NOMO-1 treated with DMSO at 0.1 percent for 48 hours (cell line): ENCODE measurements at regions not wholly inside any gene's neighbourhood (a gene's known extent, or its start where the extent isn't known, plus 50 kb on each side); places are given as distances from the start of the nearest gene placed in this dataset.

ENCODE experiments used
- DNase-seq: peaks from one replicate; lab custom pipeline; 2025; ENCODE audit not compliant: unreplicated experiment; lab: John Stamatoyannopoulos, UW

DNA sequence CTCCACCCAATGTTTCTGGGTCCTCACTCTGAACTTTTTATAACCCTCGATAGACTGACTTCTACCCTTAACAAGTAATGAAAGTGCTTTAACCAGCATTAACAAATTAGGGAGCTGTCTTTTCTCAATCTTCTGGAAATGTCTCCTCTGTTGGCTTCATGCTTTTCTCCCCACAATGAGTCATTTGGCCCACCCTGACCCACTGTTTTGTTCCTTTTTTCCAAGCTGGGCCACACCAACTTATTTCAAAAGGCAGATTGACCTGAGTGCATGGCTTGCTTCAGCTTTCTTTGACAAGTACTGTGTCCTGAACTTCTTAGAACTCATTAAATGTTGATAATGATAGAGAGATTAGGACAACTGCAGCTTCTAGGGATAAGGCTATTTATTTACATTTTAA lies 199.6 kb upstream of the SEMA6D start:
- peak; percentile 60 for DNase-seq

DNA sequence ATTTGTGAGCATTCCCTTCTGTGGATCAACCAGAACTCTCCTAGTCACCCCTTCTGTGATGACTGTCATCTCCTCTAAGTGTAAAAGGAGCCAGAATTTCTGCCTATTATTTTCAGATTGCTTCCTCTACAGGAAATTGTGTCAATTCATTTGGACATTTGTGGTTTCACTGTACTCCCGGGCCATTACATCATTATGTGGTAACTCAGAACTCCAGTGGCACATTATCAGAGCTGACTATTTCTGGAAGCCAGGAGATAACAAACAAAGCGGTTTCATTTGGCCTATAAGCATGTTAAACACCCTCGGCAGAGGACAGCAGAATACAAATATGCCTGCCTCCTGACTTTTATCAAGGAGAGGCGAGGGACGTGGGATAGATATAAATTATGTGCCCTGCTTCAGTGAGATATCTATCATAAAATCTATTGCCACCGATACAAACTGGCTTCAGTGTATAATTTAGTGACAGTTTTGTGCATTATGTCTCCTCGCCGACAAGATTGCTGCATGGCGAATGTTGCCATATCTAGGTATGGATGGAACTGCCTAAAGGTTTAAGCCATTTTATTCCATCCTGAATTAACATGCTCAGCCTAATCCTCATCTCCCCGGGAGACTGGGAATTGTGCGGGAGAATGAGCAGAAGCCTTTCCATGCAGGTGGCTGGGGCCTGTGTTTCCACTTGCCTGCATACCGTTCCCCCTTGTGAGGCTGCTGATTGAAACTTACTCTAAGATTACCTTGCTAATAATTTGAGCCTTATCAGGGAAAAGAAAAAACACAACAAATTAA lies 193.4 kb upstream of the SEMA6D start:
- DNase-seq: peak; percentile 90

DNA sequence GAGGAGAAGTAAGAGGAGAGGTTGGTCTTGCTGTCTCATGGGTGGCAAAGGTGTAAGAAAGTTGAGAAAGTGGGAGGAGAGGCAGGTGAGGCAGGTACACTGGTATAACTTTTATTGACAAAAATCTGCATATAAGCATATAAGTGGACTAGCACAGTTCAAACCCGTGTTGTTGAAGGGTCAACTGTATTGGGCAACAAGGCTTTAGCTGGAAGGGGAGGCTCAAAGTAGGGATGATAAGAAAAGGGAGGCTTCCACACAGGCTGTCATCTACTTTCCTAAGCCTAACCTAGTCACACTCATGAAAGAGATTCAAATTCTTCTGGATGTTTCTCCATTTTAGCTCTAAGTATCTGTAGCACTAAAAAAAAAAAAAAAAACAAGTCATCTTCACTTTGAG lies 188.1 kb upstream of the SEMA6D start:
- DNase-seq: no peak

DNA sequence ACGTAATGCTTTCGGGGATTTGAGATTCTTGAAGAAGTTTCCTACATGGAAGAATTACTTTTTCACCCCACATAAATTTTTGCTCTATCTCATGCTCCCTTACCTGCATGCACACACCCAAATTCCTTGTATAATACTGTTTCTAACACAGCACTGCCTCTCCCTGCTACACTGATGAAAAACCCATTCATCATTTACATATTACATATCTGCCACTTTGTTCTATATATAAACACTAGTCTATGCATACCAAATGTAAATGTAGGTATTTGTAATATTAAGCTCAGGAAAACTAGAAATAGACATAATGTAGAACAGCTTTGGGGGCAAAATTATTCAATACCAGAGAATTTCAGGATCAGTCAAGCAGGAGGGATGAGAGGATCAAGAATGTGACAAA lies 182.6 kb upstream of the SEMA6D start:
- DNase-seq: no peak

DNA sequence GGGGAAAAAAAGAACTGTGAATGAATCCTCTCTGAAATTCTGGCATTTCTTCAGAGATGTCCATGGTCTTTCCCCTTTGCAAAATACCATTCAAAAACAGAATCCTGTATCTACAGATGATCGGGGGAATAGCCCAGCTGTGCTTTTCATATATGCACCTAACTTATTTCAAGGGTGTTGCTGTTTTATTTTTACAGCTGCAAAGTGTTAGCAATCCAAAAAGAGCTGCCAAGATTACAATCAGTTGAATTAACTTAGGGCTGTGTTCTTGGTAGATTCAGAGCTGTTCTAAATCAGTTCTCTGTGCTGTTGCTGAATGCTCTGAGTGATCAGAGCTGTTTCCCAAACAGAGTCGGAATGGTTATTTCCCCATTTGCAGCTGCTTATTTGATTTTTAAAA lies 175.7 kb upstream of the SEMA6D start:
- no peak for DNase-seq

DNA sequence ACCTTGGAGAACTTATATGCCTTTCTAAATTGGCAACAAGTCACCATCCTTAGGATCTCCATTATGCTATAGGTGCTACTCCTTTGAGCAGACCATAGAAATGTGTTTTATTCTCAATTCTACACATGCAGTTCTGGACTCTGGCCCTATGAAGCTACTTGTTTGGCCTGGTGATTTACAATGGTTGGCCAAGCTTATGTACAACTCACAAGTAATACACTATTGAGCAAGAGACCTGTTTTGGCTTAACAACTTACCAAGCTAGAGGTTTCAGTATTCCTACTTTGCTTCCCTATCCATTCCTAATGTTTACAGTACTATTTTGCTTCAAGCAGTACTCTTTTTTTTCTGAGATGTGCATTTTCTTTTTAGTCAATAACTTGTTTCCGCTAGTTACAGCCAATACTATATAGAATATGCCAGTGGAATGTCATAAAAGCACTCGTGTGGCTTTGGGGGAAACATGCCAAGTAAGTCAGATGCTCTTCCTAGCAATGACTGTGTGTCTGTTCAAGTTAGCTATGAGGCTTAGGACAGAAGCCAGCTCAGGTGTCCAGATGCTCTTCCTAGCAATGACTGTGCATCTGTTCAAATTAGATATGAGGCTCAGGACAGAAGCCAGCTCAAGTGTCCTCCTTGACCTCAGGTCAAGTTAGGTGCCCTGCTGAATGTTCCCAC lies 174.9 kb upstream of the SEMA6D start:
- DNase-seq: no peak

DNA sequence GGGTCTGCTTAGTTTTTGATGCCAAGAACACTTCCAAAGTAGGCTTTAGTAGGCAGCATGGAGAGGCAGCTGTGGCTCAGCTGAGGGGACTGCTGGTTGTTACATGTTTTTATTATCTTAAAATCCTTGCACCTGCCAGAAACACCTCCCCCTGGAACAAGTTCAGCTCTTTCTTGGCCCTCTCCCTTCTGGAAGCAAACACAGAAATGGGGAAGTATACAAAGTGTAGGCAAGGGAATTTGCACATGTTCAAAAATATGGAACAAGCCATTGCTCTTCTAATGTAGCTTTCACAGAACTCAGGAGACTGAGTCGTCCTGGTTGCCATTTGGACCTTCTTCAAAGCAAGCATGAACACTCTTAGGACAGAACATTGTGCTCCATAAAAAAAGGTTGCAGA lies 169.1 kb upstream of the SEMA6D start:
- no peak for DNase-seq

DNA sequence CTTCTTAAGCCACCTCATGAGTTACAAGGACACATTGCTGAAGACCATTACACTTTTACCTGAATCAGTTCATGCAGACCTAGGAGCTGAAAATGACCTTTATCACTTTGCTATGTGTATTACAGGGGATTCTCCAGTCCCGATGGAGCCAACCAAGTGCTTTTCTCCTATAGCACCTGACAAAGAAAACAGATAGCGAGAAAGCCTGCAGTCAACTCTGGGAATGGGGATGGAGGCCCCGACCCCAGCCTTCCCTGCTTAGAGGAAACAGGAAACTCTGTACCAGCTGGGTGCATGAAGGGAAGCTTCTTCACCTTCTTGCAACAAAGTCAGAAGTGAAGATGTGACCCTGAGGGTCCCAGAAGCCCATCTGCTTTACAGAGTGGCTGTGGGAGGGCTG lies 168.3 kb upstream of the SEMA6D start:
- no peak for DNase-seq

DNA sequence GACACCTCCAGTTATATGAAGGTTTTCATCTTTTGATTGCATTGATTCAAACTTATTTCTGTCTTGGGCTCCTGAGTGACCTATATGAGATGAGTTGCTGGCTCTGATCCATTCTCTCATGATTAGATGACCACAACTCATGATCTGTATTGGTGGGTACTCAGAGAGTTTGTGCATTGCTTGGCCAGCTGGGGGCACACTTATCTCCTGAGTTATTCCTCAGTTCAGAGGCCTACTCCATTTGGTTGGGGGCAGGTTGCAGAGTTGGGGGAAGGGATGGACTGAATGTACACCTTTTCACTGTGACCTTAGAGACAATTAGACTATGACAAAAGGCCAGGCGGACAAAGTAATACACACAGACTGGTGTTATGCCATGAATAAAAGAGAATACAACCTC lies 166.2 kb upstream of the SEMA6D start:
- no peak for DNase-seq

DNA sequence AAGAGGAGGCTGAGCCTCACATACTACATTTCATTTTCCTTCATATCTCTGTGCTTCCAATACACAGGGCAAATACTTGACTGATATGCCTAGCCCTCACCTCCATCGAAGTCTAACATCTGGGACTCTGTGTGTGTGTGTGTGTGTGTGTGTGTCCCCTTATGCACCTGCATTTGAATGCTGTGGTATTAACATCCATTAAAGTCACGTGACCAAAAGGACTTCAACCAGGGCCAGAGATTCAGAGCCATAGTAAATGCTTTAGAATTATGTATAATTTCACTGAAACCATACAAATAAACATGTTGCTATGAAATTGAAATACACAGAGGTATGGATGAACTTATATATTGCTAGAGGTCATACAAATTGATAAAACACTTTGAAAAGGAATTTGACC lies 165.8 kb upstream of the SEMA6D start:
- DNase-seq: no peak

DNA sequence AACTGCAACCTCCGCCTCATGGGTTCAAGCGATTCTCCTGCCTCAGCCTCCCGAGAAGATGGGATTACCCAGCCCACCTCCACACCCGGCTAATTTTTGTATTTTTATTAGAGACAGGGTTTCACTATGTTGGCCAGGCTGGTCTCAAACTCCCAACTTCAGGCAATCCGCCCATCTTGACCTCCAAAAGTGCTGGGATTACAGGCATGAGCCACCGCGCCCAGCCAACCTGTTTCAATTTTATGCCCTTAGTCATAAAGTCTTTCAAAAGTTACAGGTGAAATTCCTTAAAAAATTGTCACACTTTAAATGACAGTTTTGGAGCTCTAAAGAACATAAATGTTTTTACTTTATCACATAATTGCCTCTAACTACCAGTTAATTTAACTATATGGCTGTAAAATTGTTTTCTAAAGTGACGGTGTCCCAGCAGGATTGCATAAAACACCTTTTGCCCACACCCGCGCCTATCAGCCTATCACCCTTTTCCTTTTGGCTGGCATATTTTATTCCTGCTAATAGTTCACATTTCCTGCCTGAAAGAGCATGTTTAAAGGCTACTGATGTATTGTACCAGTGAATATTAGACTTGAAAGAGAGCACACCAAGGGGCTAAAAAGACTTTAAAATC lies 164.2 kb upstream of the SEMA6D start:
- no peak for DNase-seq

DNA sequence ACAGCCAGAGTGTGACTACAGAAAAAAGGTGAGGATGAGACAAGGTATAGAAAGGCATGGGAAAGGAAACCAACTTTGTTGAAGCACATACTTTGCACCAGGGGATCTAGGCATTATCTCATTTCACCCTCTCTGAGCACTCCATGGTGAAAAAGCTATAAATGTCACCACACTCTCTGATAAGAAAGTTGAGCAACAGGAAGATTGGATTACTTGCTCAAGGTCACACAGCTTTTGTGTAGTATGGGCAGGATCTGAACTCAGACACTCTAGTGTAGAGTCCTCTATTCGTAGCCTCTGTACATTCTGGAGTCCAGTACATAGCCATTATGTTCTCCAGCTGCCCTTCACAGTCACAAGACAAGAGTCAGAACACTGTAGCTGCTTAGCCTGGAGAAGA lies 163.4 kb upstream of the SEMA6D start:
- no peak for DNase-seq

DNA sequence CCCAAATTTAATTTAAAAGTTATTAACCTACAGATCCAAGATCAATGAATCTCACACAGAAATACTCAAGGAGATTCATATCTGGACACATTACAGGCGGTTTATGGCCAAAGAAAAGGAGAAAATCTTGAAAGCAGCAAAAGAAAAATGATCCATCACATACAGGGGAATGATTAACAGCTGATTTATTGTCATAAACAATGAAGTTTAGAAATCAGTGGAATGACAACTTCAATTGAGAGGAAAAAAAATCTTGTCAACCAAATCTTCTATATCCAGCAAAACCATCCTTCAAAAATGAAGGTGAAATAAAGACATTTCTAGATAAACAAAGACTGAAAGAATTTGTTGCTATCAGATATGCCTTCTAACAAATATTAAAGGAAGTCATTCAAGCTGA lies 156.2 kb upstream of the SEMA6D start:
- DNase-seq: no peak

DNA sequence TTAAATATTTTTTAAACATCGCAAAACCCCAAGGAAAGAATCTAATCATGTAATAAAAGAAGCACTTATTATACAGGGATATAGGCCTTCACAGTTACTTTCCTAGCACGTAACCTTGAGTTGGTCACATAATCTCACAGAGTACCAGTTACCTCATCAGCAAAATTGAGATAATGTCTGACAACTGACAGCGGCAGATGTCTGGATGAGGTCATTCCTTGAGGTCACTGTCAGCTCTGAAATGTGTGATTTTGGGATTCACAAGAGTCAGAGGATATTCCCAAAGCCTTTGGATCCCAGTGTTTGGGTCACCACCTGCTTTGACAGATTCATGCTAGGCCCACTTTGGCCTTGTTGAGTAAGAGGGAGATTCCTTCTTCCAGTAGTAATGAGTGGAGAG lies 151.4 kb upstream of the SEMA6D start:
- no peak for DNase-seq

DNA sequence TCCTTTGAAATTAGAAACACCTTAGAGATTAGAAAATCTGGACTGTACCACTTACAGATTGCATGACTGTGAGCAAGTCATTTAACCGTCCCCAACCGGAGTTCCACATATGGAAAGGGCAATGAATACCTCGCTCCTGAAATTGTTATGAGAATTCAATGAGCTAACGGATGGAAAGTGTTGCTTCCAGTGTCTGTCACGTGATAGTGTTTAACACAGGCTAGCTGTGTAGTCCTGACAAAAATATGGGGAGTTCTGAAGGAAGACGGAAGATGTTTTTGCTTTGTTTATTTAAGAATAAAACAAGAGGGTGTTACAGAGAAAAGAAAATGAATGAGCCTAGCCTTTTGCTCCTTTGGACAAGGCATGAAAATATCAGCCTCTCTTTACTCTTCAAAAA lies 150.7 kb upstream of the SEMA6D start:
- DNase-seq: no peak

DNA sequence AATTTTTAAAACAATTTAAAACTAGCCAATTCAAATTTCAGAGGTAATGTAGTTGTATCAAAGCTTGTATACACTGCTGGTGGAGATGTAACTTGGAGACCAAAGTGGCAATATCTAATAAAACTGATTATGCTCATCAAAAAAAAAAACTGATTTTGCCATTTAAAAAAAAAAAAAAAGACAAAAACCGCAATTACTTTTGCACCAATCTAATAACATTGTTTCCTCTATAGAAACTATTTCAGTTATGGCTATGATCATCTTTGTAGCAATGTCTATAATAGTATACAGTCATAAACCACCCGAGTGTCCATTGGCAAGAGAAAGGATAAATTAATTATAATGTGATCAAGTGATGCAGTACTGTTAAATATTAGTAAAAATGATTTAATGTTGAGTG lies 149.3 kb upstream of the SEMA6D start:
- DNase-seq: no peak

DNA sequence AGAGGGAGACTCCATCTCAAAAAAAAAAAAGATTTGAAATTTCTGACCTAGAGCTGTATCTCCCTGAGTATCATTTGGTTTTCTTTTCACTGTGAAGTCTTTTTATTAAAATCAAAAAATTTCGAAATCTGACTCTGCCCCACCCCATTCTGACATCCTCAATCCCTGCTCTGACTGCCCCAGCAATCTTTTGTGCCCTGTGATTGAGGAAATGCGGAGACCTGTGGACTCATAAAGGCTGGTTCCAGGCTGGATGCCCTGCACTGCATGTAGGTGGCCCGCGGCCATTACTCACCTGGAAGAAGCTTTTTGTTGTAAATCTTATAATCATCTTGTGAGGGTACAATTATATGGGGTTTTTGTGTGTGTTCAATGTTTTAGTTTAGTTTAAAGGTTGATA lies 147.3 kb upstream of the SEMA6D start:
- no peak for DNase-seq

DNA sequence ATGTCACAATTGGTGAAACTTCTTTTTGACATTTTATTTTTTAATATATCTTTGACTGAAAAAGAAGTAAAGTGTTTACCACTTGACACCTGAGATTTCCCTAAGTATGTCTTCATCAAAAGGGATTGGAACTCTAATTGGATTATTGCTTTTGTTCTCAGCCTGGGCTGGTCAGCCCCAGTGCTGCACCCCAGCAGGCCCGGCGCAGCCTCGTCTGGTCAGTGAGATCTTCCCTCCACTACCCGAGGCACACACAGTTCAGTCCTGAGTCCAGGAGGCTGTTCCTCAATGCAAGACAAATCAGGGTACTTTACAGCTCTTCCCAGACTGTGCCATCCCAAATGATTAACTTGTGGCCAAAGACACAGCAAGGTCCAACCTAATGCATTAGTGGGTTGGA lies 146.9 kb upstream of the SEMA6D start:
- no peak for DNase-seq

DNA sequence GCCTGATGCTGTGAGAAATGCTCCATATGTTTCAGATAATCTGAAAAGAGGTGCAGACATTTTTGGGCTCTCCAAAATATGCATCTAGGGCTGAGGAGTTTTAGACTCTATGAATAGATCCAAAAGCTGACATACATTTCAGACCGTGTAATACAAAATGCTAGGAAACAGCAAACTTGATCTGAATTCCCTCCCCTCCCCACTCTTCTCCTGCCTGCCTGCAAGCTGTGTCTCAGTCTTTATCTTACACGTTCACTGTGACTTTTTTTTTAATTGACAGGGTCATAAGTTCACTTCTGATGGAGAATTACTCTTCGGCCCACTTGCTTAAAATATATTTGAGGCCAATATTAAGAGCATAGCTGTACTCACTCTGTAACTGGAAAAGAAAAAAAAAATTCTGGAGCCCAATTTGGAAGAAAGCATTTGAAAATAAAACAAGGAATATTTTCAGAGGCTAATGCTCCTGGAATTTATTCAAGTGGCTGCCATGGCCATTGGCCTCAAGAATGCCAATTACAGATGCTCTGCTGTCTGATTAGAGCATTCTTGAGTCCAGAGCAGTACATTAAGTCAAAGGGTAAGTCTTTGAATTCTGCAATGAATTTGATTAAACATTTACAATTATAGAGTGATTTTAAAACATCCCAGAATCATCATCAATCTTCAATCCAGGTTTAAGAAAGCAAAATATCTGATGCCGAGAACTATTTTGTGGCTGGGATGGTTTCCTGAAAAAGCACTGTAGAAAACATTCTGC lies 146.2 kb upstream of the SEMA6D start:
- DNase-seq: no peak

DNA sequence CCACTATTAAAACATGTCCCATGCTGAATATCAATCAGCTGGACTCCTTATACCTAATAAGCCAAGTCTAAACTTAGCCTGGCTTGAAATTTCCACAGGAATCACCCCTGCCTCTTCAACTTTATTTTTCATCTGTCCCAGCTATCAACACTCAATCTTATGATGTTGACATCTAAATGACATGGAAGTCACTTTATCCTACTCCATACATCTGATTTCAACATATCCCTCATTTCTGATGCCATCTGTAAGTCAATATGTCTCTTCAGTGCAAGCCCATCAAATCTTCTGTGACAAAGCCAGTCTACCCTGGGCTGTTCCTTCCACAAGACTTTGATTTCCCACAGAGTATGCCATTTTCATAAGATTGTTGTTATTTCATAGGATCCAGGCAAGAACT lies 143.6 kb upstream of the SEMA6D start:
- DNase-seq: no peak

DNA sequence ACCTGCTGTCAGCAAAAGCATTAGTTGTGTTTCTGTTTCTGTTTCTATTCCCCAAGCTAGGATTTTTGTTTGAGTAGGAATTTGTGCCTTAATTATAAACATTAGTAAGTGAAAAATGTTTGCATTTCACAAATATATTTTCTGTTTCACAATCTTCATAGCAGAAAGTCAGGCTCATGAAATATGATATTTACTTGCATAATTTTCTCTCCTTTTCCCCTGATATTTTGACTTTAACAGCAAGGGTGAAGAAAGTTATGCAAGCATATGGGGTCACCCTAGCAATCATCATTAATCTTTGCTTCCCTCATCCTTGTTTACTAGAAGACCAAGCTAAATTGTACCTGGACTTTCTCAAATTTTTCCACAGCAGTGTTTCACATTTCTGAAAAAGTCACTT lies 140.3 kb upstream of the SEMA6D start:
- DNase-seq: no peak

DNA sequence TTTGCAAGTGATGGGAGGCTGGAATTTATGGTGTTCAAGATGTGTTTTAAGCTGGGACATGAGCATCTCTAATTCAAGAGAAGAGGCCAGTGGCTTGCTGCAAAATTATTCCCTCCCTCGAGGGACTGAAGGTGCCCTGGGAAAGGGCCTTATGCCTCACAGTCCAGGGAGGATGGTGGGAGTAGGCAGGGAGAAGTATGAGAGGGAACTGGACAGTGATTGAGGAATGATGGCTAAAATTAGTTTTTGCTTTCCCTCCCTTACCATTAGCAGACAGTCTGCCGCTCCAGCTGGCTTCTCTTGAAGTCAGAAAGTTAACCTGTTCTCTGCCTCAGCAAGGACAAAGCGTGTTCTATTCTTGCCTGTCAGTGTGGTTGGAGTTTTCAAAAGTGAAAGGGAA lies 139.8 kb upstream of the SEMA6D start:
- DNase-seq: no peak
